Hindlimb muscle (tissue), 1 donor: ENCODE measurements at regions not wholly inside any gene's neighbourhood (a gene's known extent, or its start where the extent isn't known, plus 50 kb on each side); places are given as distances from the start of the nearest gene placed in this dataset.
"Not testable (repeated sequence)": the region's sequence is repeated elsewhere in the genome, so short reads cannot be mapped to it uniquely, and the experiment has no call there.

Experiments used
- DNase-seq: peaks from one replicate; pipeline ENCODE4 v3.0.0-alpha.2; 2013

- DNase-seq = no peak
Observed at GRCh38 chr15:66884661-66885237, 180.7 kb upstream of the SMAD3 start.

GRCh38 chr15:66885281-66885915 lies 180.0 kb upstream of the SMAD3 start:
- no peak for DNase-seq

- DNase-seq = no peak
Observed at GRCh38 chr15:66886241-66886675, 179.1 kb upstream of the SMAD3 start.

- DNase-seq = no peak
Observed at GRCh38 chr15:66886686-66887273, 178.6 kb upstream of the SMAD3 start.

- not testable (repeated sequence) for DNase-seq
Observed at GRCh38 chr15:66889298-66889697, 176.1 kb upstream of the SMAD3 start.

- DNase-seq = no peak
Observed at GRCh38 chr15:66891776-66892175, 173.6 kb upstream of the SMAD3 start.

GRCh38 chr15:66893294-66893693 lies 172.1 kb upstream of the SMAD3 start:
- no peak for DNase-seq

GRCh38 chr15:66894363-66894762 lies 171.0 kb upstream of the SMAD3 start:
- DNase-seq = no peak

GRCh38 chr15:66894986-66895780 lies 170.2 kb upstream of the SMAD3 start:
- no peak for DNase-seq

- no peak for DNase-seq
Observed at GRCh38 chr15:66895794-66896453, 169.5 kb upstream of the SMAD3 start.

GRCh38 chr15:66896611-66897010 lies 168.8 kb upstream of the SMAD3 start:
- no peak for DNase-seq

GRCh38 chr15:66897416-66897815 lies 168.0 kb upstream of the SMAD3 start:
- DNase-seq = no peak

- no peak for DNase-seq
Observed at GRCh38 chr15:66897971-66898370, 167.4 kb upstream of the SMAD3 start.

GRCh38 chr15:66898656-66899386 lies 166.6 kb upstream of the SMAD3 start:
- no peak for DNase-seq

GRCh38 chr15:66899555-66900350 lies 165.6 kb upstream of the SMAD3 start:
- no peak for DNase-seq

- no peak for DNase-seq
Observed at GRCh38 chr15:66900586-66901310, 164.7 kb upstream of the SMAD3 start.

GRCh38 chr15:66901336-66902100 lies 163.9 kb upstream of the SMAD3 start:
- DNase-seq = no peak

GRCh38 chr15:66905185-66905584 lies 160.2 kb upstream of the SMAD3 start:
- no peak for DNase-seq

GRCh38 chr15:66905954-66906353 lies 159.4 kb upstream of the SMAD3 start:
- no peak for DNase-seq
